ENCODE measurements at regions not wholly inside any gene's neighbourhood (a gene's known extent, or its start where the extent isn't known, plus 50 kb on each side); places are given as distances from the start of the nearest gene placed in this dataset.

DNA sequence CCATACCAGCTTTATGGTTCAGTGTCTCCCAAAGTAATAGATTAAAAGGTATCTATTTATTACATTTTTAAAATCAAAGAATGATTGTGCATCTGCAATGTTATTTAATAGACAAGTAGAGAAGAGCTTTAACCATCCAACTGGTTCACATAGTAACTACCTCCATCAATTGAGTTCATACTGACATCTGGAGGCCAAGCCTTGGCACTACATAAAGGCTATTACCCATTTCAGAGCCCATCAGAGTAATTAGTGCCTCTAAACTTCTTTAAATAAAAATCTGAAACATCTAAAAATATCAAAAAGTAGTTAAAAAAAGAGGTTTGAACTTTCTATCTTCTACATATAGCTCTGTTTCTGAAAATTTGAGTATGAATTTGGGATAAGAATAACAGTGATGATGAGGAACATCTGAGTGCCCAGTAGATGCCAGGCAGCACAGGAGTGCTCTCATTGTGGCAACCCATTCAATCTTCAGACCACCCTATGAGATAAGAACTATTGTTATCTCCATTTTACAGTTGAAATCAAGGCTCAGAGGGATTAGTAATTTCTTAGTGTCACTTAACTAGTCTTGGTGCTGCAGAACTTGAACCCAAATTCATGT lies 132.9 kb upstream of the DAAM1 start:
- TF ChIP-seq, protein P1, sequence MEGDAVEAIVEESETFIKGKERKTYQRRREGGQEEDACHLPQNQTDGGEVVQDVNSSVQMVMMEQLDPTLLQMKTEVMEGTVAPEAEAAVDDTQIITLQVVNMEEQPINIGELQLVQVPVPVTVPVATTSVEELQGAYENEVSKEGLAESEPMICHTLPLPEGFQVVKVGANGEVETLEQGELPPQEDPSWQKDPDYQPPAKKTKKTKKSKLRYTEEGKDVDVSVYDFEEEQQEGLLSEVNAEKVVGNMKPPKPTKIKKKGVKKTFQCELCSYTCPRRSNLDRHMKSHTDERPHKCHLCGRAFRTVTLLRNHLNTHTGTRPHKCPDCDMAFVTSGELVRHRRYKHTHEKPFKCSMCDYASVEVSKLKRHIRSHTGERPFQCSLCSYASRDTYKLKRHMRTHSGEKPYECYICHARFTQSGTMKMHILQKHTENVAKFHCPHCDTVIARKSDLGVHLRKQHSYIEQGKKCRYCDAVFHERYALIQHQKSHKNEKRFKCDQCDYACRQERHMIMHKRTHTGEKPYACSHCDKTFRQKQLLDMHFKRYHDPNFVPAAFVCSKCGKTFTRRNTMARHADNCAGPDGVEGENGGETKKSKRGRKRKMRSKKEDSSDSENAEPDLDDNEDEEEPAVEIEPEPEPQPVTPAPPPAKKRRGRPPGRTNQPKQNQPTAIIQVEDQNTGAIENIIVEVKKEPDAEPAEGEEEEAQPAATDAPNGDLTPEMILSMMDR (IDR thresholded peaks at IDR 0.05; ENCODE audit: borderline replicate concordance, extremely low read depth, low read length, poor library complexity, severe bottlenecking), result peak; percentile 76
- no peak for TF ChIP-seq EZH2 (IDR thresholded peaks at IDR 0.05; ENCODE audit: borderline replicate concordance, low read depth, low read length, severe bottlenecking)

All from DND-41 (cell line).